ENCODE measurements at regions not wholly inside any gene's neighbourhood (a gene's known extent, or its start where the extent isn't known, plus 50 kb on each side); places are given as distances from the start of the nearest gene placed in this dataset.

GRCh38 chr4:183589461-183590099 is 69.4 kb downstream of the RWDD4 start:
- TF ChIP-seq POLR2A (IDR thresholded peaks at IDR 0.05) = no peak
- TF ChIP-seq, protein P1, sequence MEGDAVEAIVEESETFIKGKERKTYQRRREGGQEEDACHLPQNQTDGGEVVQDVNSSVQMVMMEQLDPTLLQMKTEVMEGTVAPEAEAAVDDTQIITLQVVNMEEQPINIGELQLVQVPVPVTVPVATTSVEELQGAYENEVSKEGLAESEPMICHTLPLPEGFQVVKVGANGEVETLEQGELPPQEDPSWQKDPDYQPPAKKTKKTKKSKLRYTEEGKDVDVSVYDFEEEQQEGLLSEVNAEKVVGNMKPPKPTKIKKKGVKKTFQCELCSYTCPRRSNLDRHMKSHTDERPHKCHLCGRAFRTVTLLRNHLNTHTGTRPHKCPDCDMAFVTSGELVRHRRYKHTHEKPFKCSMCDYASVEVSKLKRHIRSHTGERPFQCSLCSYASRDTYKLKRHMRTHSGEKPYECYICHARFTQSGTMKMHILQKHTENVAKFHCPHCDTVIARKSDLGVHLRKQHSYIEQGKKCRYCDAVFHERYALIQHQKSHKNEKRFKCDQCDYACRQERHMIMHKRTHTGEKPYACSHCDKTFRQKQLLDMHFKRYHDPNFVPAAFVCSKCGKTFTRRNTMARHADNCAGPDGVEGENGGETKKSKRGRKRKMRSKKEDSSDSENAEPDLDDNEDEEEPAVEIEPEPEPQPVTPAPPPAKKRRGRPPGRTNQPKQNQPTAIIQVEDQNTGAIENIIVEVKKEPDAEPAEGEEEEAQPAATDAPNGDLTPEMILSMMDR (IDR thresholded peaks at IDR 0.05) = no peak

Measured in testis (tissue), 2 donors.